Cerebellar cortex (tissue), 1 donor: ENCODE measurements at regions not wholly inside any gene's neighbourhood (a gene's known extent, or its start where the extent isn't known, plus 50 kb on each side); places are given as distances from the start of the nearest gene placed in this dataset.

Experiments used
- DNase-seq: peaks from one replicate; pipeline ENCODE4 v3.0.0-alpha.2; 2015; ENCODE audit warnings: low spot score

GRCh38 chr6:14612016-14612980, 494.7 kb downstream of the CD83 start:
- DNase-seq: no peak

- no peak for DNase-seq
Observed at GRCh38 chr6:14614631-14615030, 497.1 kb downstream of the CD83 start.

- DNase-seq: no peak
Observed at GRCh38 chr6:14616656-14617055, 499.1 kb downstream of the CD83 start.

GRCh38 chr6:14618759-14619418, 501.3 kb downstream of the CD83 start:
- no peak for DNase-seq

- no peak for DNase-seq
Observed at GRCh38 chr6:14619419-14619781, 501.8 kb downstream of the CD83 start.

- DNase-seq: no peak
Observed at GRCh38 chr6:14620522-14620921, 502.9 kb downstream of the CD83 start.

- no peak for DNase-seq
Observed at GRCh38 chr6:14621518-14621917, 503.9 kb downstream of the CD83 start.

- DNase-seq: no peak
Observed at GRCh38 chr6:14622085-14622484, 504.5 kb downstream of the CD83 start.

GRCh38 chr6:14622909-14623505, 505.4 kb downstream of the CD83 start:
- no peak for DNase-seq

- DNase-seq: no peak
Observed at GRCh38 chr6:14625173-14625895, 507.8 kb downstream of the CD83 start.

GRCh38 chr6:14626556-14626955, 509.0 kb downstream of the CD83 start:
- DNase-seq: no peak

GRCh38 chr6:14630016-14630415, 512.4 kb downstream of the CD83 start:
- no peak for DNase-seq

- DNase-seq: no peak
Observed at GRCh38 chr6:14633479-14633878, 515.9 kb downstream of the CD83 start.

GRCh38 chr6:14634072-14634471, 516.5 kb downstream of the CD83 start:
- DNase-seq: no peak

GRCh38 chr6:14635195-14635594, 517.6 kb downstream of the CD83 start:
- DNase-seq: no peak

- DNase-seq: no peak
Observed at GRCh38 chr6:14635934-14636591, 518.5 kb downstream of the CD83 start.

GRCh38 chr6:14638435-14638905, 520.9 kb downstream of the CD83 start:
- DNase-seq: no peak

- DNase-seq: peak; percentile 61
Observed at GRCh38 chr6:14638906-14639761, 521.6 kb downstream of the CD83 start.

GRCh38 chr6:14639983-14640599, 522.5 kb downstream of the CD83 start:
- no peak for DNase-seq

- no peak for DNase-seq
Observed at GRCh38 chr6:14640631-14641030, 523.1 kb downstream of the CD83 start.
